ENCODE measurements at regions not wholly inside any gene's neighbourhood (a gene's known extent, or its start where the extent isn't known, plus 50 kb on each side); places are given as distances from the start of the nearest gene placed in this dataset.
"Not testable (repeated sequence)": the region's sequence is repeated elsewhere in the genome, so short reads cannot be mapped to it uniquely, and the experiment has no call there.

- FAIRE-seq, result not testable (repeated sequence)
Measured at GRCh38 chrX:67213686-67214085, 330.1 kb upstream of the AR start.

- no peak for FAIRE-seq
Measured at GRCh38 chrX:67207912-67208311, 335.9 kb upstream of the AR start.

GRCh38 chrX:67159437-67159836 is 384.4 kb upstream of the AR start:
- FAIRE-seq, result no peak

GRCh38 chrX:67114635-67115034 is 429.2 kb upstream of the AR start:
- no peak for FAIRE-seq

GRCh38 chrX:67105758-67106116 is 438.1 kb upstream of the AR start:
- FAIRE-seq, result no peak

GRCh38 chrX:67104982-67105757 is 438.7 kb upstream of the AR start:
- no peak for FAIRE-seq

- no peak for FAIRE-seq
Measured at GRCh38 chrX:67100031-67100884, 443.6 kb upstream of the AR start.

- FAIRE-seq, result no peak
Measured at GRCh38 chrX:67094061-67094460, 449.8 kb upstream of the AR start.

GRCh38 chrX:67050760-67051159 is 411.9 kb upstream of the EDA2R start:
- no peak for FAIRE-seq

- FAIRE-seq, result no peak
Measured at GRCh38 chrX:67044866-67045265, 406.0 kb upstream of the EDA2R start.

- FAIRE-seq, result no peak
Measured at GRCh38 chrX:67044029-67044653, 405.3 kb upstream of the EDA2R start.

- FAIRE-seq, result no peak
Measured at GRCh38 chrX:67004451-67004850, 365.6 kb upstream of the EDA2R start.

GRCh38 chrX:66994729-66995128 is 355.9 kb upstream of the EDA2R start:
- no peak for FAIRE-seq

- not testable (repeated sequence) for FAIRE-seq
Measured at GRCh38 chrX:66992077-66992476, 353.2 kb upstream of the EDA2R start.

- FAIRE-seq, result no peak
Measured at GRCh38 chrX:66988331-66988730, 349.5 kb upstream of the EDA2R start.

- no peak for FAIRE-seq
Measured at GRCh38 chrX:66961665-66962064, 322.8 kb upstream of the EDA2R start.

GRCh38 chrX:66931713-66932112 is 292.8 kb upstream of the EDA2R start:
- no peak for FAIRE-seq

- not testable (repeated sequence) for FAIRE-seq
Measured at GRCh38 chrX:66930516-66930915, 291.6 kb upstream of the EDA2R start.

GRCh38 chrX:66920296-66920695 is 281.4 kb upstream of the EDA2R start:
- no peak for FAIRE-seq

- FAIRE-seq, result no peak
Measured at GRCh38 chrX:66919280-66919832, 280.5 kb upstream of the EDA2R start.

GRCh38 chrX:66918511-66918910 is 279.6 kb upstream of the EDA2R start:
- no peak for FAIRE-seq

- FAIRE-seq, result no peak
Measured at GRCh38 chrX:66915893-66916292, 277.0 kb upstream of the EDA2R start.

GRCh38 chrX:66914080-66914479 is 275.2 kb upstream of the EDA2R start:
- no peak for FAIRE-seq
